ENCODE measurements at regions not wholly inside any gene's neighbourhood (a gene's known extent, or its start where the extent isn't known, plus 50 kb on each side); places are given as distances from the start of the nearest gene placed in this dataset.

GRCh38 chr5:57784121-57784520, 301.5 kb upstream of the ACTBL2 start:
- ChIA-PET POLR2A (no interaction called here), CTCF (interaction anchor here (0.8 kb wide), 1 partner anchor 677 kb away, joined by 3 read pairs; no protein-coding TSS in a partner anchor)
- Histone ChIP-seq H3K27me3 (ENCODE audit: control insufficient read depth, insufficient read depth, low read length) (no peaks in the 10 kb centered on the region), H3K9me3 (ENCODE audit: control insufficient read depth, insufficient read depth, low read length) (no peaks in the 10 kb centered on the region), H3K27ac (ENCODE audit: low read depth, low read length) (no peak overlapping the region), H3K4me3 (ENCODE audit: low read depth, low read length) (no peak overlapping the region)
- no peak for TF ChIP-seq CTCF (IDR thresholded peaks at IDR 0.05; ENCODE audit: low read depth, low read length)
- no peak for DNase-seq (ENCODE audit: low read depth, low spot score)

DNA sequence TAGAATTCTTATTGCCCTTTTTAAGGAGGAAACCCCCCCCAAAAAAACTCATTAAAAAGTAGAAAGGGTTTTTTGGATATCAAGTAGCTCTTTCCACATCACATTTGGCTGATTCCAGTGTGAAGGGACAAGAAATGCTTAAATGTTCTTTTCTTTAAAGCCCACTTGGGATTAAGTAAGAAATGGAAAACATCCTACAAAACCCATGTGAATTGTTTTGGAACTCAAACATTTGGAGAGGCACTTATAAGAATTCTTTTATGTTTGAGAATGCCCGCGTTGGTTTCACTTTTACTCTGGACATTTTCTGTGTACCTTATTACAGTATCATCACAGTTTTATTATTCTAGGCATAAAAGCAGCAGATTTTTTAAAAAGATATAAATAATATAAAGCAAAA, 301.1 kb upstream of the ACTBL2 start:
- no peaks in the 10 kb centered on the region for H3K9me3 ChIP-seq (ENCODE audit: control insufficient read depth, insufficient read depth, low read length)
- TF ChIP-seq CTCF (IDR thresholded peaks at IDR 0.05; ENCODE audit: low read depth, low read length): no peak
- H3K27me3 ChIP-seq (ENCODE audit: control insufficient read depth, insufficient read depth, low read length): no peaks in the 10 kb centered on the region
- H3K4me3 ChIP-seq (ENCODE audit: low read depth, low read length): no peak overlapping the region
- DNase-seq (ENCODE audit: low read depth, low spot score): no peak
- POLR2A ChIA-PET: no interaction called here
- CTCF ChIA-PET: no interaction called here
- H3K27ac ChIP-seq (ENCODE audit: low read depth, low read length): no peak overlapping the region

DNA sequence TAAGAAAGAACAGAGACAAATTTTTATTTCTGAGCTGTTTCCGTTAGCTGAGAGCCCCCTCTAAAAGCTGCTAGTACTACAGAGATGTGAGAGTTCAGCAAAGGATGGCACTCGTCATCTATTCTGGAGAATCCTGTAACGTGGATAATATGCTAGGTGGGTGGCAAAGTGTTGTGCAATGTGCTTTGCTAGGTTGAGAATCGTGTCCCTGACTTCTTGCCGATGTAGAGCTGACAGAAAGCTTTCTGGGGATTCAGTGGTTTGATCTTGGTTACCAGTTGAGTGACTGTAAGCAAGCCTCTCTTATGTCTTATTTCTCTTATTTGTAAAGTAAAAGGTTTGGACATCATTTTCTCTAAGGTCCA, 298.3 kb upstream of the ACTBL2 start:
- CTCF ChIA-PET: interaction anchor here (0.6 to 6.4 kb wide), 4 partner anchors 242 to 680 kb away, joined by 4 to 177 read pairs (median 45); partner anchors contain the start of gene PLK2
- no peak overlapping the region for H3K4me3 ChIP-seq (ENCODE audit: low read depth, low read length)
- no peaks in the 10 kb centered on the region for H3K9me3 ChIP-seq (ENCODE audit: control insufficient read depth, insufficient read depth, low read length)
- TF ChIP-seq CTCF (IDR thresholded peaks at IDR 0.05; ENCODE audit: low read depth, low read length): no peak
- H3K27me3 ChIP-seq (ENCODE audit: control insufficient read depth, insufficient read depth, low read length): no peaks in the 10 kb centered on the region
- H3K27ac ChIP-seq (ENCODE audit: low read depth, low read length): no peak overlapping the region
- POLR2A ChIA-PET: no interaction called here
- no peak for DNase-seq (ENCODE audit: low read depth, low spot score)

DNA sequence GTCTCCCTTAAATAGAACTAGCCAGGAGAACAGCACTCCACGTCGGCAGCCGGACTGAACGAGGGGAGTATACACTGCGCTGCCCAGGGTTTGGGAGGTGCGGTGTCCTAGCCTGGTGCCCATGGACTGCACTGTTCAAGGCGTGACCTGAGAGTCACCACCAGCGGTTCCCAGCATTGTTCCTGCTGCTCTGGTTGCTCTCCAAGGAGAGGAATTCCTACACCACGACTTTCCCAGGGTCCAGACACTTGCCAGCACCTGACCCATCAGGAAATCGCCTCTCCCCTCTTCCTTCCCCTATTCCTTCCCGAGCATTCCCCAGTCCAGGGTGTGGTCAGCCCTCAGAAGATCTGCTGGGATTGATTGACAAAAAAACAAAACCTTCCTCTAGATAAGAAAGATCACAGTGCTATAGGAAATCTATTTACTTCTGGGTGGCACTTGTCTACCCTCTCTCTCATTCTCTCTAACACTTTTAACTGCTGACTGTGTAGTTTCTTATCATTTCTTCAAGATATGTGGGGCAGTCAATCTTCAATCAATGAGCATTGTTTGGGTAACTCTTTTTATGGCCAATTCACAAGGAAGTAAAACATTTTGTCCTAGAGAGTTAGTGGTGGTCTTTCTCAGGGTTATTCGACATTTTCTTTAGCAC, 297.8 kb upstream of the ACTBL2 start:
- H3K9me3 ChIP-seq (ENCODE audit: control insufficient read depth, insufficient read depth, low read length): no peaks in the 10 kb centered on the region
- H3K4me3 ChIP-seq (ENCODE audit: low read depth, low read length): no peak overlapping the region
- H3K27me3 ChIP-seq (ENCODE audit: control insufficient read depth, insufficient read depth, low read length): no peaks in the 10 kb centered on the region
- H3K27ac ChIP-seq (ENCODE audit: low read depth, low read length): no peak overlapping the region
- ChIA-PET CTCF (interaction anchor here (0.5 to 6.4 kb wide), 10 partner anchors 13 to 681 kb away, joined by 3 to 177 read pairs (median 6); partner anchors contain the start of gene PLK2), POLR2A (interaction anchor here (1.3 kb wide), 1 partner anchor 671 kb away, joined by 5 read pairs; no protein-coding TSS in a partner anchor)
- no peak for DNase-seq (ENCODE audit: low read depth, low spot score)
- no peak for TF ChIP-seq CTCF (IDR thresholded peaks at IDR 0.05; ENCODE audit: low read depth, low read length)

DNA sequence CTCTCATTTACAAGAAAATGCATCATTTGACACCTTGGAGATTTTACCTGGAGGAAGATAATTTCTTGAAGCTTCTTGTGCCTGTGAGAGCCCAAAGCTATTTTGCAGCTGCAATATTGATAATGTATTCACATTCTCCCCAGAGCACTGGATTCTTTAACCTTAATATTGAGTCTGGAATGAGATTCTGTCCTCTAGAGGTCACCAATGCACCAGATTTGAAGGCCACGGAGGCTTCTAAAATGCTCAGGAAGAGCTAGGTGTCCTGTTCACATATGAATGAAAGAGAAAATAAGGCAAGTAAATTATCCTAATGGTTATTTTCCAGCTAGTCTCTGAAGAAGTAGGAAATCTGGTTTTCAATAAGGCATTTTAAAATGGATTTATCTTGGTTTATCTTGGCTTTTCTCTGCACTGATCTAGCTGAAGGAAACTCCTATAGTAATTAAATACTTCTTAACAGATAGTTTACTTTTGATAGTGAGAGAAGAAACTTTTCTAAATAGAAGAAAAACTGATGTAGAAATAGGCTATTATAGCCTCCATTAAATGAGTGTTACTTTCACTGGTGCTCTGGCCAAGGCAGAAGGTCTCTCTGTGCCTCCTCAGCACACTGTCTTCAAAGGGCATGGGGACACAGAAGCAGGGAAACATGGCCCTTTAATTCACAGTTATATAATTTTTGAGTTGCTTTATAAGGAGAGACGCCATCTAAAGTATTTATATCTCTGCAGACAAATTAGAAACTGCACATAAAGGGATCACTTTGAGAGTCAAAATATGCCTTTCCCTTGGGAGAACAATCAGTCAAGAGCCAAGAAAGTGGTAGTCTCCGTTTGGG, 297.0 kb upstream of the ACTBL2 start:
- no peak overlapping the region for H3K27ac ChIP-seq (ENCODE audit: low read depth, low read length)
- no peak overlapping the region for H3K4me3 ChIP-seq (ENCODE audit: low read depth, low read length)
- TF ChIP-seq CTCF (IDR thresholded peaks at IDR 0.05; ENCODE audit: low read depth, low read length): peak; percentile 71
- DNase-seq (ENCODE audit: low read depth, low spot score): peak; percentile 57
- no peaks in the 10 kb centered on the region for H3K27me3 ChIP-seq (ENCODE audit: control insufficient read depth, insufficient read depth, low read length)
- no peaks in the 10 kb centered on the region for H3K9me3 ChIP-seq (ENCODE audit: control insufficient read depth, insufficient read depth, low read length)
- ChIA-PET CTCF (interaction anchor here (0.5 to 6.4 kb wide), 88 partner anchors 9 to 877 kb away, joined by 3 to 177 read pairs (median 4); partner anchors contain the start of gene PLK2), POLR2A (interaction anchor here (1.1 to 2.9 kb wide), 5 partner anchors 37 to 680 kb away, joined by 4 to 36 read pairs (median 5); partner anchors contain the start of gene PLK2)
